ENCODE measurements at regions not wholly inside any gene's neighbourhood (a gene's known extent, or its start where the extent isn't known, plus 50 kb on each side); places are given as distances from the start of the nearest gene placed in this dataset.

- CTCF ChIA-PET = no interaction called here
- POLR2A ChIA-PET = no interaction called here
Observed at GRCh38 chr18:65942104-65942503, 191.3 kb downstream of the CDH7 start.

GRCh38 chr18:65941482-65941881 lies 190.7 kb downstream of the CDH7 start:
- CTCF ChIA-PET = no interaction called here
- POLR2A ChIA-PET = no interaction called here

Data from activated CD8-positive, alpha-beta memory T cell treated with anti-CD3 and anti-CD28 coated beads for 36 hours (primary cell).